GM23338 (cell line): ENCODE measurements at regions not wholly inside any gene's neighbourhood (a gene's known extent, or its start where the extent isn't known, plus 50 kb on each side); places are given as distances from the start of the nearest gene placed in this dataset.

ENCODE experiments used
- ATAC-seq: fragments of 200-7000 bp; cut with Tn5 transposase; 3 replicates; pipeline ENCODE4 v1.9.1; 2020
- DNase-seq: peaks from one replicate; pipeline ENCODE4 v3.0.0-alpha.2; 2015; ENCODE audit warnings: low spot score
- H2AFZ ChIP-seq: fragments of 200-600 bp; sonication (generic); 2 replicates; pipeline ENCODE4 v1.8.0; 2016; ENCODE audit warnings: antibody characterized with exemption, mild to moderate bottlenecking, moderate library complexity
- H3F3A ChIP-seq: fragments of 200-600 bp; sonication (generic); replicated peaks from 2 replicates; pipeline ENCODE4 v1.8.0; 2017; ENCODE audit warnings: antibody characterized with exemption, mixed run types, low read depth
- H3K27ac ChIP-seq: fragments of 200-600 bp; sonication (generic); 2 replicates; pipeline ENCODE4 v1.6.1; 2016; ENCODE audit warnings: low read depth
- H3K27me3 ChIP-seq: fragments of 200-600 bp; sonication (generic); 2 replicates; pipeline ENCODE4 v1.8.0; 2016; ENCODE audit warnings: mild to moderate bottlenecking, mixed run types, moderate library complexity; ENCODE audit not compliant: insufficient read depth
- H3K36me3 ChIP-seq: fragments of 200-600 bp; sonication (generic); 2 replicates; pipeline ENCODE4 v1.8.0; 2016; ENCODE audit warnings: mild to moderate bottlenecking; ENCODE audit not compliant: insufficient read depth
- H3K4me1 ChIP-seq: fragments of 200-600 bp; sonication (generic); 2 replicates; pipeline ENCODE4 v1.8.0; 2016; ENCODE audit warnings: mild to moderate bottlenecking, moderate library complexity; ENCODE audit not compliant: insufficient read depth
- H3K4me2 ChIP-seq: fragments of 200-600 bp; sonication (generic); 2 replicates; pipeline ENCODE4 v1.7.1; 2017; ENCODE audit warnings: mixed run types
- H3K4me3 ChIP-seq: fragments of 200-600 bp; sonication (generic); 2 replicates; pipeline ENCODE4 v1.6.1; 2016; ENCODE audit warnings: mixed run types
- H3K79me2 ChIP-seq: fragments of 200-600 bp; sonication (generic); replicated peaks from 2 replicates; pipeline ENCODE4 v1.8.0; 2017; ENCODE audit warnings: mild to moderate bottlenecking; ENCODE audit not compliant: insufficient read depth
- H3K9me2 ChIP-seq: fragments of 200-600 bp; sonication (generic); 2 replicates; pipeline ENCODE4 v1.8.0; 2017; ENCODE audit not compliant: insufficient read depth
- H4K20me1 ChIP-seq: fragments of 200-600 bp; sonication (generic); replicated peaks from 2 replicates; pipeline ENCODE4 v1.8.0; 2017; ENCODE audit warnings: mild to moderate bottlenecking; ENCODE audit not compliant: insufficient read depth
- H3K27ac Mint-ChIP-seq: 2 replicates; pipeline ENCODE4 v1.8.0; 2020; ENCODE audit warnings: inconsistent platforms, mild to moderate bottlenecking, moderate library complexity, mixed read lengths
- H3K27me3 Mint-ChIP-seq: 3 replicates; pipeline ENCODE4 v1.8.0; 2022; ENCODE audit warnings: low read depth, mild to moderate bottlenecking, moderate library complexity, mixed read lengths, inconsistent platforms; ENCODE audit not compliant: insufficient read depth, poor library complexity
- H3K36me3 Mint-ChIP-seq: 3 replicates; pipeline ENCODE4 v1.8.0; 2021; ENCODE audit warnings: low read depth, mild to moderate bottlenecking, inconsistent platforms, moderate library complexity, mixed read lengths
- H3K4me1 Mint-ChIP-seq: 3 replicates; pipeline ENCODE4 v1.8.0; 2020; ENCODE audit warnings: mild to moderate bottlenecking, inconsistent platforms, mixed read lengths
- H3K4me3 Mint-ChIP-seq: 3 replicates; pipeline ENCODE4 v1.8.0; 2021; ENCODE audit warnings: moderate library complexity, mild to moderate bottlenecking, inconsistent platforms, mixed read lengths
- H3K9me3 Mint-ChIP-seq: 3 replicates; pipeline ENCODE4 v1.8.0; 2020; ENCODE audit warnings: moderate library complexity, mild to moderate bottlenecking, inconsistent platforms, mixed read lengths
- ETS1 ChIP-seq: IDR thresholded peaks from 2 replicates; pipeline ENCODE4 v1.6.1; 2016; ENCODE audit warnings: antibody characterized with exemption
- EZH2 ChIP-seq: fragments of 200-600 bp; sonication (generic); IDR thresholded peaks from one replicate; pipeline ENCODE4 v1.8.0; 2017; ENCODE audit warnings: antibody characterized with exemption, mild to moderate bottlenecking, low read depth; ENCODE audit not compliant: unreplicated experiment
- EZH2phosphoT487 ChIP-seq: fragments of 200-600 bp; sonication (generic); IDR thresholded peaks from one replicate; pipeline ENCODE4 v1.8.1; 2018; ENCODE audit warnings: antibody characterized with exemption; ENCODE audit not compliant: unreplicated experiment
- JUNB ChIP-seq: IDR thresholded peaks from one replicate; pipeline ENCODE4 v1.6.1; 2016; ENCODE audit warnings: antibody characterized with exemption; ENCODE audit not compliant: unreplicated experiment
- NANOG ChIP-seq: IDR thresholded peaks from 2 replicates; pipeline ENCODE4 v1.6.1; 2016; ENCODE audit warnings: antibody characterized with exemption, borderline replicate concordance
- POLR2AphosphoS5 ChIP-seq: IDR thresholded peaks from 2 replicates; pipeline ENCODE4 v1.6.1; 2016; ENCODE audit warnings: antibody characterized with exemption, low read depth
- REST ChIP-seq: IDR thresholded peaks from one replicate; pipeline ENCODE4 v1.6.1; 2018; ENCODE audit warnings: antibody characterized with exemption; ENCODE audit not compliant: unreplicated experiment
- STAT1 ChIP-seq: IDR thresholded peaks from one replicate; pipeline ENCODE4 v1.6.1; 2016; ENCODE audit warnings: antibody characterized with exemption; ENCODE audit not compliant: unreplicated experiment
- ZNF331 ChIP-seq: fragments of 250-450 bp; sonication (Bioruptor Pico); IDR thresholded peaks from 2 replicates; pipeline ENCODE4 v1.5.0; 2020; ENCODE audit warnings: low read depth, mild to moderate bottlenecking, moderate library complexity
- ZNF462 ChIP-seq: fragments of 250-450 bp; sonication (Bioruptor Pico); IDR thresholded peaks from 2 replicates; pipeline ENCODE4 v1.5.0; 2020; ENCODE audit warnings: mild to moderate bottlenecking, moderate library complexity

GRCh38 chr17:69954241-69954925, 120.6 kb upstream of the KCNJ16 start (continued):
- no peak for TF ChIP-seq ZNF462
- no peak for TF ChIP-seq ETS1
- no peak for TF ChIP-seq NANOG
- no peak for TF ChIP-seq POLR2AphosphoS5
- no peak for TF ChIP-seq EZH2
- TF ChIP-seq JUNB, result no peak
- TF ChIP-seq EZH2phosphoT487, result no peak

GRCh38 chr17:69958063-69958462, 117.0 kb upstream of the KCNJ16 start:
- H3K4me2 ChIP-seq, result no peak overlapping the region
- no peaks in the 10 kb centered on the region for H3K79me2 ChIP-seq
- no peak overlapping the region for H3K27ac ChIP-seq
- H3K36me3 ChIP-seq, result no peaks in the 10 kb centered on the region
- Mint-ChIP-seq H3K27ac (no peak overlapping the region), H3K36me3 (no peaks in the 10 kb centered on the region), H3K27me3 (no peaks in the 10 kb centered on the region), H3K9me3 (no peaks in the 10 kb centered on the region), H3K4me3 (no peak overlapping the region), H3K4me1 (peaks cover 22% of the 10 kb centered on the region)
- H3F3A ChIP-seq, result no peaks in the 10 kb centered on the region
- ATAC-seq (no peak), DNase-seq (no peak)
- no peaks in the 10 kb centered on the region for H3K27me3 ChIP-seq
- H3K4me1 ChIP-seq, result peaks cover 14% of the 10 kb centered on the region
- no peaks in the 10 kb centered on the region for H4K20me1 ChIP-seq
- peaks cover 11% of the 10 kb centered on the region; the same call in 1 of the 2 replicates for H3K9me2 ChIP-seq
- H3K4me3 ChIP-seq, result no peak overlapping the region
- no peak overlapping the region for H2AFZ ChIP-seq
- TF ChIP-seq EZH2phosphoT487 (no peak), EZH2 (no peak), POLR2AphosphoS5 (no peak), STAT1 (no peak), ZNF331 (CRISPR knock-in tag) (no peak), REST (no peak), JUNB (no peak)
